ENCODE measurements at regions not wholly inside any gene's neighbourhood (a gene's known extent, or its start where the extent isn't known, plus 50 kb on each side); places are given as distances from the start of the nearest gene placed in this dataset.

- Mint-ChIP-seq H3K9me3 (ENCODE audit: insufficient read depth) (peaks cover 3% of the 10 kb centered on the region), H3K27ac (no peak overlapping the region), H3K27me3 (no peaks in the 10 kb centered on the region), H3K4me3 (no peak overlapping the region), H3K4me1 (no peaks in the 10 kb centered on the region)
- Histone ChIP-seq H3K36me3 (replicated peaks in 1 of 2; ENCODE audit: control extremely low read depth in 1 of 2, control insufficient read depth in 1 of 2, extremely low read depth in 1 of 2, insufficient read depth in 2 of 2, low read length in 1 of 2) (no peaks in the 10 kb centered on the region), H3K27me3 (replicated peaks in 1 of 4; ENCODE audit: control extremely low read depth in 1 of 4, control insufficient read depth in 3 of 4, insufficient read depth in 4 of 4, low read length in 3 of 4) (no peaks in the 10 kb centered on the region), H4K20me1 (ENCODE audit: control insufficient read depth, insufficient read depth, low read length, poor library complexity, severe bottlenecking) (no peaks in the 10 kb centered on the region), H3K9me3 (ENCODE audit: control extremely low read depth in 1 of 3, control insufficient read depth in 2 of 3, insufficient read depth in 1 of 3, low read length in 2 of 3) (peaks cover 0 to 4% (median 1%) of the 10 kb centered on the region in 3 donors), H3K79me2 (ENCODE audit: control insufficient read depth, insufficient read depth, low read length) (no peaks in the 10 kb centered on the region), H3K27ac (ENCODE audit: low read length in 2 of 2) (no peak overlapping the region), H3K4me1 (ENCODE audit: control insufficient read depth in 2 of 2, insufficient read depth in 2 of 2, low read length in 2 of 2) (peaks cover 9% of the 10 kb centered on the region in 2 donors), H2AFZ (ENCODE audit: insufficient read depth, low read depth, low read length, poor library complexity, severe bottlenecking) (no peak overlapping the region), H3K4me2 (replicated peaks; ENCODE audit: low read depth, low read length, poor library complexity, severe bottlenecking) (no peak overlapping the region), H3K4me3 (ENCODE audit: control extremely low read depth in 1 of 5, extremely low read depth in 1 of 5, insufficient read depth in 1 of 5, low read depth in 2 of 5, low read length in 4 of 5) (no peak overlapping the region), H3K9ac (ENCODE audit: low read length) (no peak overlapping the region)
- TF ChIP-seq EZH2 (IDR thresholded peaks at IDR 0.05; ENCODE audit: borderline replicate concordance, insufficient read depth, low read depth, low read length, poor library complexity, severe bottlenecking) (no peak), CTCF (IDR thresholded peaks at IDR 0.05) (no peak)
- WGBS (ENCODE audit: insufficient coverage), result 97% methylated on average over 3 of the region's 7 CpGs
- intact Hi-C loops (cut with micrococcal nuclease), result no loop called here
- DNase-seq, result no peak
- ATAC-seq (ENCODE audit: low read depth), result no peak
- POLR2A ChIA-PET, result no interaction called here
- CTCF ChIA-PET, result no interaction called here
These were observed 77.0 kb upstream of the ENPP6 start for GRCh38 chr4:184294606-184295133.

GRCh38 chr4:184293552-184293951 is 75.9 kb upstream of the ENPP6 start:
- intact Hi-C loops (cut with micrococcal nuclease), result no loop called here
- Histone ChIP-seq H3K27ac (ENCODE audit: low read length in 2 of 2) (no peak overlapping the region), H3K4me1 (ENCODE audit: control insufficient read depth in 2 of 2, insufficient read depth in 2 of 2, low read length in 2 of 2) (peaks cover 16% of the 10 kb centered on the region in 2 donors), H2AFZ (ENCODE audit: insufficient read depth, low read depth, low read length, poor library complexity, severe bottlenecking) (no peak overlapping the region), H3K36me3 (replicated peaks in 1 of 2; ENCODE audit: control extremely low read depth in 1 of 2, control insufficient read depth in 1 of 2, extremely low read depth in 1 of 2, insufficient read depth in 2 of 2, low read length in 1 of 2) (no peaks in the 10 kb centered on the region), H3K27me3 (replicated peaks in 1 of 4; ENCODE audit: control extremely low read depth in 1 of 4, control insufficient read depth in 3 of 4, insufficient read depth in 4 of 4, low read length in 3 of 4) (no peaks in the 10 kb centered on the region), H4K20me1 (ENCODE audit: control insufficient read depth, insufficient read depth, low read length, poor library complexity, severe bottlenecking) (no peaks in the 10 kb centered on the region), H3K4me2 (replicated peaks; ENCODE audit: low read depth, low read length, poor library complexity, severe bottlenecking) (no peak overlapping the region), H3K9me3 (ENCODE audit: control extremely low read depth in 1 of 3, control insufficient read depth in 2 of 3, insufficient read depth in 1 of 3, low read length in 2 of 3) (peaks cover 0 to 4% (median 1%) of the 10 kb centered on the region in 3 donors), H3K9ac (ENCODE audit: low read length) (no peak overlapping the region), H3K4me3 (ENCODE audit: control extremely low read depth in 1 of 5, extremely low read depth in 1 of 5, insufficient read depth in 1 of 5, low read depth in 2 of 5, low read length in 4 of 5) (no peak overlapping the region), H3K79me2 (ENCODE audit: control insufficient read depth, insufficient read depth, low read length) (no peaks in the 10 kb centered on the region)
- Mint-ChIP-seq H3K27me3 (no peaks in the 10 kb centered on the region), H3K4me1 (peaks cover 9% of the 10 kb centered on the region), H3K4me3 (no peak overlapping the region), H3K27ac (no peak overlapping the region), H3K9me3 (ENCODE audit: insufficient read depth) (peaks cover 3% of the 10 kb centered on the region)
- ATAC-seq (ENCODE audit: low read depth) (no peak), DNase-seq (no peak)
- no peak for TF ChIP-seq EZH2 (IDR thresholded peaks at IDR 0.05; ENCODE audit: borderline replicate concordance, insufficient read depth, low read depth, low read length, poor library complexity, severe bottlenecking)
- TF ChIP-seq CTCF (IDR thresholded peaks at IDR 0.05), result no peak
- CTCF ChIA-PET, result interaction anchor here (1.7 kb wide), 1 partner anchor 11 kb away, joined by 4 read pairs; no protein-coding TSS in a partner anchor
- POLR2A ChIA-PET, result interaction anchor here (0.8 kb wide), 1 partner anchor 1397 kb away, joined by 4 read pairs; no protein-coding TSS in a partner anchor
- WGBS (ENCODE audit: insufficient coverage), result no CpG with 5 or more reads among the region's 6 CpGs
